Ascending aorta (tissue), 2 donors: ENCODE measurements at regions not wholly inside any gene's neighbourhood (a gene's known extent, or its start where the extent isn't known, plus 50 kb on each side); places are given as distances from the start of the nearest gene placed in this dataset.

Experiments
- DNase-seq, 2 donors: peaks; one replicate each; pipeline ENCODE4 v3.0.0-alpha.2; 2019; ENCODE audit warnings: low spot score in 2 of 2
- H3K27ac ChIP-seq, 2 donors: fragments of 200-600 bp; sonication (generic); one replicate each; pipeline ENCODE4 v1.5.1; 2016 to 2017; ENCODE audit warnings: mild to moderate bottlenecking in 1 of 2
- H3K27me3 ChIP-seq: fragments of 200-600 bp; sonication (generic); one replicate; pipeline ENCODE4 v1.5.1; 2017
- H3K36me3 ChIP-seq, 2 donors: fragments of 200-600 bp; sonication (generic); one replicate each; pipeline ENCODE4 v1.5.1; 2016
- H3K4me1 ChIP-seq, 2 donors: fragments of 200-600 bp; sonication (generic); one replicate each; pipeline ENCODE4 v1.5.1; 2016 to 2017; ENCODE audit warnings: mild to moderate bottlenecking in 1 of 2
- H3K4me3 ChIP-seq, 2 donors: fragments of 200-600 bp; sonication (generic); one replicate each; pipeline ENCODE4 v1.5.1; 2016 to 2017; ENCODE audit warnings: mild to moderate bottlenecking in 1 of 2
- H3K9me3 ChIP-seq, 2 donors: fragments of 200-600 bp; sonication (generic); one replicate each; pipeline ENCODE4 v1.5.1; 2016
- intact Hi-C: fragments of 100-400 bp; cut with DNase I; formaldehyde crosslinking; loops from one replicate; pipeline ENCODE4 v1.15.1; 2023
- TF ChIP-seq, protein P1 (sequence below), 3 experiments: fragments of 200-600 bp in 2 of 3; fragments of 450-650 bp in 1 of 3; sonication (generic) in 2 of 3; IDR thresholded peaks; one replicate each; pipeline ENCODE4 v1.5.1; 2016 to 2019; ENCODE audit warnings: antibody characterized with exemption in 3 of 3, mild to moderate bottlenecking in 1 of 3, moderate library complexity in 1 of 3

GRCh38 chr5:50962934-50963872, 296.8 kb downstream of the PARP8 start:
- peaks cover 0 to 3% of the 10 kb centered on the region in 2 donors for H3K4me1 ChIP-seq
- peaks cover 14% of the 10 kb centered on the region for H3K27me3 ChIP-seq
- H3K9me3 ChIP-seq: no peaks in the 10 kb centered on the region
- no peak overlapping the region for H3K27ac ChIP-seq
- DNase-seq: no peak
- intact Hi-C loops: loop anchor here (5.0 kb wide), 1 partner anchor 1694 kb away; no protein-coding TSS in a partner anchor
- peak overlapping the region; percentile 49 to 53 for H3K4me3 ChIP-seq
- no peaks in the 10 kb centered on the region for H3K36me3 ChIP-seq
- TF ChIP-seq, protein P1, sequence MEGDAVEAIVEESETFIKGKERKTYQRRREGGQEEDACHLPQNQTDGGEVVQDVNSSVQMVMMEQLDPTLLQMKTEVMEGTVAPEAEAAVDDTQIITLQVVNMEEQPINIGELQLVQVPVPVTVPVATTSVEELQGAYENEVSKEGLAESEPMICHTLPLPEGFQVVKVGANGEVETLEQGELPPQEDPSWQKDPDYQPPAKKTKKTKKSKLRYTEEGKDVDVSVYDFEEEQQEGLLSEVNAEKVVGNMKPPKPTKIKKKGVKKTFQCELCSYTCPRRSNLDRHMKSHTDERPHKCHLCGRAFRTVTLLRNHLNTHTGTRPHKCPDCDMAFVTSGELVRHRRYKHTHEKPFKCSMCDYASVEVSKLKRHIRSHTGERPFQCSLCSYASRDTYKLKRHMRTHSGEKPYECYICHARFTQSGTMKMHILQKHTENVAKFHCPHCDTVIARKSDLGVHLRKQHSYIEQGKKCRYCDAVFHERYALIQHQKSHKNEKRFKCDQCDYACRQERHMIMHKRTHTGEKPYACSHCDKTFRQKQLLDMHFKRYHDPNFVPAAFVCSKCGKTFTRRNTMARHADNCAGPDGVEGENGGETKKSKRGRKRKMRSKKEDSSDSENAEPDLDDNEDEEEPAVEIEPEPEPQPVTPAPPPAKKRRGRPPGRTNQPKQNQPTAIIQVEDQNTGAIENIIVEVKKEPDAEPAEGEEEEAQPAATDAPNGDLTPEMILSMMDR (IDR thresholded peaks at IDR 0.05): peak; percentile 34 to 71 (median 71)

GRCh38 chr5:50963971-50964745, 297.7 kb downstream of the PARP8 start:
- no peaks in the 10 kb centered on the region for H3K9me3 ChIP-seq
- H3K36me3 ChIP-seq: no peaks in the 10 kb centered on the region
- H3K27me3 ChIP-seq: peaks cover 23% of the 10 kb centered on the region
- H3K27ac ChIP-seq: no peak overlapping the region
- peak overlapping the region; percentile 49 to 53 for H3K4me3 ChIP-seq
- no peak for DNase-seq
- H3K4me1 ChIP-seq: peaks cover 0 to 11% of the 10 kb centered on the region in 2 donors
- intact Hi-C loops: loop anchor here (5.0 kb wide), 1 partner anchor 1693 kb away; no protein-coding TSS in a partner anchor
- TF ChIP-seq, protein P1 (IDR thresholded peaks at IDR 0.05): no peak

DNA sequence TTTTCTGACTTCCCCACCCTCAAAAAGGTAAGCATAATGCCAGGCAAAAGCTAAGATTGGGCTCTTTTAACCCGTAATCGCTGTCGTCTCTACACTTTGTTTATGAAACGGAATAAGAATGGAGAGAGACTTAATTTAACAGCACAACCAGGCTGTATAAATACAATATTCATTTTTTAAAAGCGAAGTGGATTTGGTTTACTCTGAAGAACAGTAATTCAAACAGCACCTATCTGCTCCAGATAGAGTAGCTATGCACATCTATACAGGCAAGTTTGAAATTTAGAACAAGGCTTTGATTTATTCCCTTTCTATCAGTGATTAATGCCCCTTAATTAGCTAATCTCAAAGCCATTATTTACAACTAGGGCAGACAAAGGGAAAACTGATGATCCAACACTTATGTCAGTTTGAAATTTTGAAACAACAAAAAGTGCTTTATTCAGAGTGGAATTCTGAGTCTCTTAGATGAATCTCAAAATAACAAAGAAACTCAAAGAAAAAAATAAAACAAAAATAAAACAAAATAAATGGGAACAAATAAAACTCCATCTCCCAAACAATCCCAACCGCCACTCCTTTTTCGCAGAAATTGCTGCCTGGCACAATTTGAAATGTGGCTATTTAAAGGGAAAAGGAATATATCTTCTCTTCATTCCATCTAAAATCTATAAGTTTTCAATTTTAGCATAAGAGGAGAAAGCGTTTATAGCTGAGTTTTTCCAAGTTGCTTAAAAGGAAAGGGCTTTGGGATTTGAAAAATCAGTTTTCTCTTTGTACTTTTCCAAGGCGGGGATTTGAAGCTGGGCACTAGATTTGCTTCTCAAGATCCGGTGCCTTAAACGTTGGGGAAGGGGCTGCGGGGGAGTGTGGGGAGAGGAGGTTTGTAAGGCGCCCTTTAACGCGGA, 298.6 kb downstream of the PARP8 start:
- TF ChIP-seq, protein P1 (IDR thresholded peaks at IDR 0.05): no peak
- no peak overlapping the region for H3K27ac ChIP-seq
- intact Hi-C loops: loop anchor here (5.0 kb wide), 1 partner anchor 1692 kb away; no protein-coding TSS in a partner anchor

GRCh38 chr5:50965654-50966375, 299.4 kb downstream of the PARP8 start:
- intact Hi-C loops: no loop called here
- Histone ChIP-seq H3K36me3 (no peaks in the 10 kb centered on the region), H3K27me3 (peaks cover 36% of the 10 kb centered on the region), H3K4me3 (no peak overlapping the region), H3K9me3 (no peaks in the 10 kb centered on the region), H3K4me1 (peaks cover 0 to 15% of the 10 kb centered on the region in 2 donors), H3K27ac (no peak overlapping the region)
- no peak for DNase-seq
- TF ChIP-seq, protein P1 (IDR thresholded peaks at IDR 0.05): no peak

More for the DNA sequence above, 298.6 kb downstream of the PARP8 start:
- DNase-seq: no peak
- no peaks in the 10 kb centered on the region for H3K9me3 ChIP-seq
- H3K4me1 ChIP-seq: peaks cover 0 to 15% of the 10 kb centered on the region in 2 donors
- H3K27me3 ChIP-seq: peaks cover 30% of the 10 kb centered on the region
- H3K4me3 ChIP-seq: no peak overlapping the region
- H3K36me3 ChIP-seq: no peaks in the 10 kb centered on the region
